WTC11 (cell line): ENCODE measurements at regions not wholly inside any gene's neighbourhood (a gene's known extent, or its start where the extent isn't known, plus 50 kb on each side); places are given as distances from the start of the nearest gene placed in this dataset.

Source experiments
- NR1H2 ChIP-seq: sonication (generic); formaldehyde crosslinking; IDR thresholded peaks from 2 replicates; pipeline ENCODE4 v1.9.0; 2021; ENCODE audit warnings: mild to moderate bottlenecking, moderate library complexity, missing genetic modification reagents
- ZBTB21 ChIP-seq: sonication (generic); formaldehyde crosslinking; IDR thresholded peaks from 2 replicates; pipeline ENCODE4 v1.8.1; 2023; ENCODE audit warnings: mild to moderate bottlenecking, missing genetic modification reagents, borderline replicate concordance

DNA sequence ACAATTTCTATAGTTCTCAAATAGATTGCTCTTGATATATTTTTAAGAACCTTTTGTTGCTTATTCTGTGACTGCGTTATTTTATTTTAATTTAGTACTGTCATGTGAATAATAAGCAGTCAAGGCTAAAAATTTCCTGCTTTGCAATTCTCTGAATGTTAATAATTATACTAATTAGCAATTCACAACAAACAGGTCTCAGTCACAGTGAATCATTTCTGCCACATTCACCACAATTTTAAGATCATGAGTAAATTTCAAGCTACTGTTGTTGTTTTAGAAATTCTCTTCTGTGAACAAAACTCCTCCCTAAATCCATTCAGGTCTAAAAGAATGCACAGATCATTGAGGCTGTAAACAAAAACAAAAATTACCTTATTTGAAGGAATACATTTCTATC lies 339.6 kb upstream of the DPYD start:
- TF ChIP-seq ZBTB21, result no peak
- TF ChIP-seq NR1H2 (CRISPR knock-in tag), result no peak
